T1000 (cell line): ENCODE measurements at regions not wholly inside any gene's neighbourhood (a gene's known extent, or its start where the extent isn't known, plus 50 kb on each side); places are given as distances from the start of the nearest gene placed in this dataset.

Experiments
- DNase-seq: peaks from one replicate; lab custom pipeline; 2025; ENCODE audit warnings: mixed read lengths; lab: John Stamatoyannopoulos, UW

GRCh38 chr2:125042727-125043126, 1017.6 kb downstream of the CNTNAP5 start:
- no peak for DNase-seq

DNA sequence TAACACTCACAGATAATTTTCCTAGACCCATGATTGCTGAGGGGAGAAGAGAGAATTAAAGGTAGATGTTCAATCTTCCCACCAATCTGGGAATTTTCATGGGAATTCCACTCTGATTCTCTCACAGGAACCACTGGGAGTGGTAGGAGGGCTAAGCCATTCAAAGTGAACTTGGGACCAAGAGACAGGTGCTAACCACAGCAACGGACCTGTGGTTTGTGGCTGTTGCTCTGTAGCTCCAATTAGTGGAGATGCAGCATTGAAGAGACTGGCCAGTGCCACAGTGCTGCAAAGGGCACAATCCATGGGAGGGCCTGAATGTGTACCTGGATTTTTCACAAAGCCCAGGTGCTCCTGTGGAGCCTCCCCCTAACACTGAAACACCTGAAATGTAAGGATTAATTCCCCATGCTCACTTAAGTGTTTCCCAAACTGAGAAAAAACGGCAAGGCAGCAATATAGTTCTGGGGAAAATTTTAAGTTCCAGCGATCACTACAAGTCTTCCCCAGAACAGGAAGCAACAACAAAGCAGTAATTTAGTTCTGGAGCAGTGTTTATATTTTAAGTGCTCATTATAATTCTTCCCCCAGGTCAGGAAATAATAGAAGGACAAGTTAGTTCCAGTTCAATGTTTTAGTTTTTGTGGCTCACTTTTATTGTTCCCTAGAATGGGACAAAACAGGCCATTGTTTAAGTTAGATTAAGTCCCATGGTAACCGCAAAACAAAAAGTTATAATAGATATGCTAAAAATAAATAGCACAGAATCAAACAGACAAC, 1045.8 kb downstream of the CNTNAP5 start:
- no peak for DNase-seq

DNA sequence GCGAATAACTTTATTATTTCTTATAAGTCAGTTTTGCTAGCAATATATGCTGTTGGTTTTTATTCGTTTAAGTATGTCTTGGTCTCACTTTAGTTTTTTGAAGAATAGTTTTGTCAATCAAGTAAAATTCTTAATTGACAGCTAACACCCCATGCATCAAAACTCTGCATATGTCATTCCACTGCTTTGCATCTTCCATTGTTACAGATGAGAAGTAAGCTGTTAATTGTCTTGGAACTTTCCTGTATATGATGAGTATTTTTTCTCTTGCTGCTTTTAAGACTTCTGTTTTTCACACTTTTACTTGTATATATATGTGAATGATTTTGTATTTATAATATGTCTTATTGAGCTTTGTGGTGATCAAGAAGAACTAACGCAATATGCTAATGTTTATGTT, 1048.4 kb downstream of the CNTNAP5 start:
- no peak for DNase-seq

- no peak for DNase-seq
These were observed 1060.8 kb downstream of the CNTNAP5 start for GRCh38 chr2:125085904-125086303.

- no peak for DNase-seq
These were observed 1061.5 kb downstream of the CNTNAP5 start for GRCh38 chr2:125086313-125087184.

DNA sequence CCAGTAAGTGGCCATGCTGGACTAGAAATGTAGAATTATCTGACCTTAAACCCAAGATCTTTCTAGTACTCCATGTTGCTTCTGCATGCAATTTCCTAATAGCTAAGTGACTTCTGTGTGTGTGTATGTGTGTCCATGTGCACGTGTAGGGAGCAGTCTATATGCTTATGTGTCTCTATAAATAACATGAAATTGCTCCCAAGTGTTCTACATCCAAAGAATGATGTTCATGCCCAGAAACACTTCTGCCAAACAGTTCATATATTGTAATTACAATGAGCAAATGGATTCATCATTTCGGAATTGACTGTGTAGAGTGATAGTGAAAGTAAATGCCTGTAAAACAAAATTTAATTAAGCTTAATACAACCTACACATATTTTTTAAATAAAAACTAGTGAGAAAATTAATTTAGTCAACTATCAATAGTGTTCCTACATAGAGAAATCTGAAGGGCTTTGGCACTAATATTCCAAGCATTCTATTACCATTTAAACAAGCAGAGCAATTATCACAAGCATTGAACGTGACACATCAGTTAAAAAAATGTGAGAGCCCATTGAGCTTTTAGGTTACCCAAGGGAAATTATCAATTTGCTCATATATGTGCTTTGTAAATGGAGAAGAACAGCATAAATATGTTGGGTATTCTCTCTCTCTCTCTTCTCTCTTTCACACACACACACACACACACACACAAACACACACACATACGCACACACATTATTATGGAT, 1067.4 kb downstream of the CNTNAP5 start:
- DNase-seq, result no peak

DNA sequence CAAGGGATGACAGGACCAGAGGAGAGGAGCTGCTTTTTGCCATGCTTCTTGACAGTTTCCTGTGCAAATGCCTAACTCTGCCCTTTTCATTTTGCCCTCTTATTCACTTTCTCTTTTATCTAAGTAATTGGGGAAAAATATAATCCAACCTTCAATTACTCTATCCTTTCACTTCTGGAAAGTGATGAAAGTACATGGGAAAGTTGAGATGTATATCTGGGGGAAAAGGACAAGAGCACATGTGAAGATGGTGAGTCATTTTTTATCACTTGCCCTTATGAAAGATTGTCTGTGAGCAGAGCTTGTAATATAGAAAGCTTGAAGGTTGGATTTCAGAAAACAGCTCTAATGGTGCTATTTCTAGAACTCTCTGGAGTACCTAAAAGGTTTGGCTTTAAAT, 1070.7 kb downstream of the CNTNAP5 start:
- DNase-seq, result no peak

- DNase-seq, result no peak
These were observed 1081.6 kb downstream of the CNTNAP5 start for GRCh38 chr2:125106710-125107109.

DNA sequence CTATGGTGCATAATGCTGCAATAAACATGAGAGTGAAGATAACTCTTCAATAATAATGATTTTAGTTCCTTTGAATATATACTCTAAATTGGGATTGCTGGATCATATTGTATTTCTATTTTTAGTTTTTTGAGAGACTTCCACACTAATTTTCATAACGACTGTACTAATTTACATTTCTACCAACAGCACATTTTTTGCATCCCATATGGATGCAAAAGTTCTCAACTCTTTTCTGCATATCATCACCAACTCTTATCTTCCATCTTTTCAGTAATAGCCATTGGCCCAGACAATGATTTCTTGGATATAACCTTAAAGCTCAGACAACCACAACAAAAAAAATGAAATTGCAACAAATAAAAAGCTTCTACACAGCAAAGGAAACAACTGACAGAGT, 1082.4 kb downstream of the CNTNAP5 start:
- DNase-seq, result no peak

- DNase-seq, result no peak
These were observed 1083.2 kb downstream of the CNTNAP5 start for GRCh38 chr2:125108251-125108650.

GRCh38 chr2:125125902-125126301, 1100.8 kb downstream of the CNTNAP5 start:
- DNase-seq, result no peak

DNA sequence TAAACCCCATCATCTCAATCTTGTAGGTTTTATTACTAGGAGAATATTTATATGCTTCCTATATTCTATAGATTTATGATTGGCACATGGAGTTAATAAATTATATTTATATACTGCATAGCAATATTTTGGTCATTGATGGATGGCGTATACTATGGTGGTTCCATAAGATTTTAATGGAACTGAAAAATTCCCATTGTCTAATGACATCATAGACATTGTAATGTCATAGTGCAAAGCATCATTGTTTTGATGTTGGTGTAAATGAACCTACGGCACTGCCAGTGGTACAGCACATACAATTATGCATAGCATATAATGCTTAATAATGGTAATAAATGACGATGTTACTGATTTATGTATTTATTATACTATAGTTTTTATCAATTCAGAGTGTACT, 1135.9 kb downstream of the CNTNAP5 start:
- DNase-seq, result no peak

DNA sequence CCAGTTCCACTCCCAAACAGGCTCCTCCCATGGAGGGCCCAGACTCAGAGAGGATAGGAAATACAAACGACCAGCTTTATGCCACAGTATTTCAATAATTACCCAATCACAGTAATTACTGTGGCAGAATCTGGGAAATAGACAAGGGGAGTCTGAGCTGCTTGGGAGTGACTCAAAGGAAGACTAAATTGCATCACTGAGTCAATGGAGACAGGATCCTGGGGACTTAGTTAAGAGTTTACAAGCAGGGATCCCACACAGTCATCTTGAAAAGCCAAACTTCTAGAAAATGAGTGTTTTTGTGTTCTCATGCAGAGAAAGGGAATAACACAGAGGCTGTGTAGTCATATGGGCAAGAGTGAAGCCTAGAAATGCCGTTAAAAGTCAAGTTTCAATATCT, 1142.1 kb downstream of the CNTNAP5 start:
- no peak for DNase-seq

- DNase-seq, result no peak
These were observed 1142.7 kb downstream of the CNTNAP5 start for GRCh38 chr2:125167820-125168219.

- DNase-seq, result no peak
These were observed 1143.4 kb downstream of the CNTNAP5 start for GRCh38 chr2:125168442-125168841.

DNA sequence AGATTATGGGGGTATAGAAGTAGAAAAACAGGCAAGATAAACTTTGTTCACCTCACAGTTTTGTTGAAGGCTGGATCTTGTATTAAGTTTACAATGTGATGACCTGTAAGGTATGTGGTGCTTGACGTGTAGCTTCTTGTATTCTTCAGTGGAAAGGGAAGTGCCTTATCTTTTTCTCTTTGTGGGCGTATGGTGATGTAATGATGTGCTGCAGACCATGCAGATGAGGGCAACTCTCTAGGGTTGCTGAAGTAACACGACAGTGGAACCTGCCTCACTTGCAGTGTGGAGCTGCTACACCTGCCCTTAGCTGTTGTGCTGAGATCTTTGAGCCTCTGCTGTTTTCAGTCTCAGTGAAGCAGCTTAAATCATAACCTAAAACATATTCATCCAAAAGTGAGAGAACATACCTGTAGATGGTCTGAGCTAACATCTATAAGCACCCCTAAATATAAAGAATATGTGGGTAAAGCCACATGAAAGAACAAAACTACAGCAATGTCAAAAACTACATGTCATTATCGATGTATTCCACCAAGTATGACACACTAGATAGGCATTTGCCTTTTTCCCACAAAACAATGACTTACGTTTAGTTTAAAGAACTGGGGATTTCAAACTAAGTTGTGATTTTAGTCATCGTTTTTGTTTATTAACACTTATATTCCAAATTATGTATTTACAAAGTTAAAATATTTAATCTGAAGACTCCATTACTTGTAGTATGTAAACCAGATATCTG, 1144.1 kb downstream of the CNTNAP5 start:
- no peak for DNase-seq

DNA sequence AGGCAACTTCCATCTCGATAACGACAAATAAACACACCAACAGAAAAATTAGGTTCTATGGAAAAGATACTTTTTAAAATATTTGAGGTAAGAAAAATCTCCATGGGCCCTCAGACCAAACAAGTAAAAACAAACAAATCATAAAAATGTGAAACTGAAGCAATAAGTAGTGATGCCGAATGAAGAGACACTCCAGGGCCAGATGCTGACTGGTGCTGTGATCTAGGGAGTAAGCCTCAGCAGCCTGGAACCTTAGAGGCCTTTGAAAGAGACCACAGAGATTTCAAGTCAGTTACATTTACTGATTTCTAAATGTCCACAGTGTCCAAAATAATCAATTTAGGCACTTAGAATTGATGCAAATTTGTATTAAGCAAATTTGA, 1144.7 kb downstream of the CNTNAP5 start:
- no peak for DNase-seq

DNA sequence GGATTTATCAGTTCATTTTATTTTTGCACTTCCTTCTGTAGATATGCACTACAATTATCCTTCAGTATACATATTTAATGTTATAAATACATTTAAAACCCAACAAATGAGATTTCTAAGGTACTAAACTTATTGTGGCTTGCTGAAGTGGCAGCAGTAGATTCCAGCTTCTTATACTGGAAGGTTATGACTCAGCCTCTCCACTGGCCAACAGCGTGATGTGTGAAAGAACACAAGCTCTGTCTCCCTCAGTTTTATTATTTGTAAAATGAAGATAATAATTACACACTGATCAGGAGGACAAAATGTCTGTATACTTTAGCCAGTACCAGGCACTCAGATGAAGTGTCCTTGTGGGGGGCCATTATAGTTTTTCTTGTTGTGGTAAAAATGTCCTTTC, 1147.1 kb downstream of the CNTNAP5 start:
- no peak for DNase-seq

DNA sequence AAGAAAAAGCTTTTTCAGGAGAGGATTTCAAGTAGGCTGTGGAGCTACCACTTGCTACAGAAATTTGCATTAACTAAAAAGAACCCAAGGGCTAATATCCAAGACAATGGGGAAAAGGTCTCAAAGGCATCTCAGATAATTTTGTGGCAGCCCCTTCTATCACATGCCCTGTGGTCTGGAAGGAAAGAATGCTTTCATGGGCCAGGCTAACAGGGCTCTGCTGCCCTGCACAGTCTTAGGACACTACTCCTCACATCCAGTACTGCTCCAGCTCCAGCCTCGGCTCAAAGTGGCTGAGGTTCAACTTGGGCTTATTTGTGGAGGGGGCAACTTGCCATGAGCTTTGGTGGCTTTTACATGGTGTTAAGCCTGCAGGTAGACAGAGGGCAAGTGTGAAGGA, 1150.3 kb downstream of the CNTNAP5 start:
- DNase-seq, result no peak

DNA sequence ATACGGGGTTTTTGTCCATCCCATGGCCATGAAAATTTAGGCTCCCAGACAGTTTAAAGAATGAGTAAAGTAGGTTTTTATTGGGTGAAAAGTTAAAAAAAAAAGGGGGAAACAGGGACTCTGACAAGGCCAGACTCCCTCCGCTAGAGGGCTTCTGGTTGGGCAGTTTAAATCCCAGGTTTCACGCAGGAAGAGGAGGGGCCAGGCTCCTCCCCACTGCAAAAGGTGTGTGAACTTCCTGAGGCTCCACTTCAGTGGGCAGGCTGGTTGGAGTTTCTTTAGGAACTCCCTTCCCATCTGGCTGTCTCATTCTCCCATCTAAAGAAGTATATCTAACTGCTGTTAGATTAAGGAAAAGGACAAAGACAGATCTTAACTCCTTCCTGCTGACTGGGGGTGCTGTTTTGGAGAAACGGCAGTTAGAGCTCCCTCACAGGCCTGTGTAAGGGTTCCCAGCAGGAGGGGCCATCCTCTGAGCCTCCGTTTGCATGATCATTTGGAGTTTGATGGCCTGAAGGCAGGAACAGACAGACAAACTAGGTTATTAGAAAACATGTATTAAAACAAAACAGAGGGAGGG, 1160.7 kb downstream of the CNTNAP5 start:
- DNase-seq, result no peak

GRCh38 chr2:125207431-125207830, 1182.3 kb downstream of the CNTNAP5 start:
- DNase-seq, result no peak

GRCh38 chr2:125216321-125216720, 1191.2 kb downstream of the CNTNAP5 start:
- DNase-seq, result no peak
